Stimulated activated CD8-positive, alpha-beta memory T cell treated with anti-CD3 and anti-CD28 coated beads, Interleukin-15, amount 100 ng/mL, for 1 hour (primary cell): ENCODE measurements at regions not wholly inside any gene's neighbourhood (a gene's known extent, or its start where the extent isn't known, plus 50 kb on each side); places are given as distances from the start of the nearest gene placed in this dataset.
"Not testable (repeated sequence)": the region's sequence is repeated elsewhere in the genome, so short reads cannot be mapped to it uniquely, and the experiment has no call there.

Experiments used
- DNase-seq: peaks from one replicate; pipeline ENCODE4 v3.0.0-alpha.2; 2020; ENCODE audit warnings: low read depth

- no peak for DNase-seq
Measured at GRCh38 chr9:85208666-85209065, 533.1 kb downstream of the AGTPBP1 start.

DNA sequence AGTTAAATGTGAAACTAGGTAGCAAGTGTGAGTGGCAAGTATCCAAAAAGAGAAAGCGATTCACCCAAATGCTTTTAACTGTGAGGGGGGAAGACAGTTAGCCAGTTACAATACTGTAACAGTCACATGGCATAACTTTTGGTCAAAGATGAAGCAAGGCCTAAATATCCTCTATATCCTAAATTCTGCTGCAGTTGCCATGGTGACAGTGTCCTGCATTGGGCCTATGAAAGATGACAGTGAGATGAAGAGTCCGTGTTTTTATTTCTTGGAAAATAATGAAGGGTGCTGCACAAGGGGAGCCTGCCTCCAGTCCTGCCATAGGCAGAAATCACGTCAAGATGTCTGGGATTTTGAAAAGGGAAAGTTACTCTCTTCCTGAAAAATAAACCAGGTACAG lies 534.6 kb downstream of the NTRK2 start:
- DNase-seq, result no peak

DNA sequence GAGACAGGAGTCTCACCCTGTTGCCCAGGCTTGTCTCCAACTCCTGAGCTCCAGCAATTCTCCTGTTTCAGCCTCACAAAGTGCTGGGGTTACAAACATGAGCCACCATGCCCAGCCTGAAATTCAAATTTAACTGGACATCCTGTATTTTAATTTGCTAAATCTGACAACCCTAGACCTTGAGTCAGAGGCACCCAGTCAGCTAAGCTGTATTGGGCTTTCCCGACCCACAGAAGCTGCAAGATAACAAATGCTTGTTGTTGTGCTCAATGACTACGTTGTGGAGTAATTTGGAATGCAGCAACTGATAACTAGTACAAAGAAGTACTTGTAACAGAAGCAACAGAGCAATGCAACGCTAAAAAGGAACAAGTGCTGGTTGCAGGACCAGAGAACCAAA lies 533.1 kb downstream of the NTRK2 start:
- no peak for DNase-seq

DNA sequence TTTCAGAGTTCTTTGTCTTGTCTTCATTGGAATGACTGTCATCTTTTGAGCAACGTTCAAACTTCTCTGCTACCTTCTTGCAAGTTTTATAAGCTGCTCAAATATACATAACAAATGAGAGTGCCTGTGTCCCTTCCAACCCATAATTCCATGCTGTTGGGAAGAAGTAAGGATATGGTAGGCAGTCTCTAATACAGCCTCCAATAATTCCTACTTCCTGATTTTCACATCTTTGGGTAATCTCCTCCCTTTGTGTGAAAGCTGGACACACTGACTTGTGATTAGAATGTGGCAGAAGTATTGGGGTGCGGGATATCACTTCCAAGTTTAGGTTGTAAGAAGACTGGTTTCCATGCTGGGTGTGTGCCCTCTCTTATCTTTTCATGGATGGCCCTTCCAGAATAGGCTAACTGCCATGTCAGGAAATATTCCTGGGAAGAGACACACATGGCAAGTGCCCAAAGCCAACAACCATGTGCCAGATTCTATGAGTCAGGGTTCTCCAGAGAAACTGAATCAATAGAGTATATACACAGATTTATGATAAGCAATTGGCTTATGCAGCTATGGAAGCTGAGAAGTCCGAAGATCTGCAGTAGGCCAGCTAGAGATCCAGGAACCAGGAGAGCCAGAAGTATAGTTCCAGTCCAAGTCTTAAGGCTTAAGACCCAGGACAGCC lies 531.3 kb downstream of the NTRK2 start:
- DNase-seq, result no peak

DNA sequence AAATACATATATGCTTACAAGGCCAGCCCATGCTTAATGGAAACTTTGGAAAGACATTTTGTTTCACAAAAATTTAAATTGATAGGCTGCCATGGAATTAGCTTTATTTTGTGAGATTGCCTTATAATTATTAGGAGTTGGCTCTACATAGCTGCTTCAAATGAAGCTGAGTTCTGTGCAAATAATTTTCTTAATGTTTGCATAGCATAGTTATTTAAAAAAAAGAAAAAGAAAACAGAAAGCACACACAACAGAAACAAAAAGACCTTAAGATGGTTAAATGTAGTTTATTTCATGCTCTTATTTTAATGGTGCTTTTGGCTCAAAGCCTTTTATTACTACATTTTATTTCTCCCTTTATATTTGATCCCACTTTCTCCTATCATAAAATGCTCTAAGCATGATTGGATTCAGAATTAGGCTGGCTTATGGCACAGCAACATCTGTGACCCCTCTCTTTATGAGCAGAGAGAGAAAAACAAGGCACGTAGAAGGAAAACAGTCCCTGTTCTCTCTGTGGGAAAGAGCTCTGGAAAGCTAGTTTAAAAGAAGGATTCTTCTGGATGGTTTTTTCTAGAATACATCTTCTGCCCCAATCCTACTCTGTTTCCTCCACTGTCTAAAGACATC lies 530.5 kb downstream of the NTRK2 start:
- DNase-seq, result no peak

- DNase-seq, result no peak
Measured at GRCh38 chr9:85192750-85193149, 523.2 kb downstream of the NTRK2 start.

DNA sequence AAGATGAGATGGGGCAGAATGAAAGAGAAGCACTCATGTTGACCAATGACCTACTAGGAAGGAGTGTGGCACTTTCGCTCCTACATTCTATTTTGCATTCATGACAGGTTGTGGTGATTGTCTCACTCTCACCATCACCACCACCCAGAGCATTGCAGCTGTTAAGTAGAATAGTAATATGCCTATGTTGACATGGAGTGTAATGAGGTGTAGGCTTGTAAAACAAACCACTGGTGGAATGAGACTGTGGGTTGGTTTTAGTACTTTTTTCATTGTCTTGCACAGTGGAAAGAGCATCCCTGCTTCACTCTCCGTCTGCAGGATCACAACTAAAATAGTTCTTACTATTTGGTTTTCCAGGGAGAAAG lies 516.7 kb downstream of the NTRK2 start:
- no peak for DNase-seq

DNA sequence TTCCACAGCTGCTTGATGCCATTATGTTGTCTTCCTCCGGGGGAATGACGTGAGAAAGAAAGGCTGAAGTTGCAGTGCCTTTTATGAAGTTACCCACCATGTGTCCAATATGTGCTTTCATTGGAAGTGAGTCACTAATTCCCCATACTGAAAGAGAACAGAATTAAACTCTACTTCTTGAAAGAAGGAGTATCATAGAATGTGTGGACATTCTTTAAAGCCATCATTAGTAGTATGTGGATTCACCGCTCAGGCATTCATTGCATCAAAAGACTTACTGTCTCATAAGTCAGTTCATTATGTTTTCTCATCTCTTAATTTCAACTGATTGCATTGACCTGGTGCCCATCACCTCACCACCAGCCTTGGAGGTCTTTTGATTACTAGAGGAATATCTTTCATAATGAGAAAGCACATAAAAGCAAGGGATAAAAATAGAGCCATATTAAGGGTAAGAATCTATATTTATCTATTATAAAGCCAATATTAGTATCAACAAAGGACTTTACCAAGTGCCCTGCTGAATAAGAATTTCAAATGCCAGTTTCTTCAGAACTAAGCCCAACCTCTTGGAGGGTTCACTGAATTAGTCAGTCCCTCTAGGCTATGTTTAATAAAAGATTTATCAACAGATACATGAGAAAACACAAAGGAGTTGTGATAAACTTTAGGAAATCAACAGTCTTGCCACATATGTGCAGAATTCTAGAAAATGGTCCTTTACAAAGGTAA lies 516.1 kb downstream of the NTRK2 start:
- no peak for DNase-seq

GRCh38 chr9:85182383-85182782 lies 512.9 kb downstream of the NTRK2 start:
- DNase-seq, result no peak

GRCh38 chr9:85178474-85178873 lies 508.9 kb downstream of the NTRK2 start:
- DNase-seq, result no peak

DNA sequence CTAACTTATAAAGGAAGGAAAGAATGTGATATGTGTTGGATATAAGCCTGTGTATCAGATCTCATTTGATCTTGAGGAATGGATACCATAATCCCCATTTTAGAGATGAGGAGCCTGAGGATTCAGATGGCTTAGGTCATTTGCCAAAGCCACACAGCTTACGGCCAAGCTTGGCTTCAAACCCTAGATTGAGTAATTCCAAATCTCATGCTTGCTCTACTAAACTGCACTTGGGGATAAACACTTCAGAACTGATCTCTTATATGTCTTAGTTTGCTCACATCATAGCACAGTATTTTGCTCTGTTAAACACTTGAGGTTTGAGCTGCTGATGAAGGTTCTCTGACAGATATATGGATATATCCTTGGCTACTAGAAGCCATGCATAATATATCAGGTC lies 504.4 kb downstream of the NTRK2 start:
- no peak for DNase-seq

DNA sequence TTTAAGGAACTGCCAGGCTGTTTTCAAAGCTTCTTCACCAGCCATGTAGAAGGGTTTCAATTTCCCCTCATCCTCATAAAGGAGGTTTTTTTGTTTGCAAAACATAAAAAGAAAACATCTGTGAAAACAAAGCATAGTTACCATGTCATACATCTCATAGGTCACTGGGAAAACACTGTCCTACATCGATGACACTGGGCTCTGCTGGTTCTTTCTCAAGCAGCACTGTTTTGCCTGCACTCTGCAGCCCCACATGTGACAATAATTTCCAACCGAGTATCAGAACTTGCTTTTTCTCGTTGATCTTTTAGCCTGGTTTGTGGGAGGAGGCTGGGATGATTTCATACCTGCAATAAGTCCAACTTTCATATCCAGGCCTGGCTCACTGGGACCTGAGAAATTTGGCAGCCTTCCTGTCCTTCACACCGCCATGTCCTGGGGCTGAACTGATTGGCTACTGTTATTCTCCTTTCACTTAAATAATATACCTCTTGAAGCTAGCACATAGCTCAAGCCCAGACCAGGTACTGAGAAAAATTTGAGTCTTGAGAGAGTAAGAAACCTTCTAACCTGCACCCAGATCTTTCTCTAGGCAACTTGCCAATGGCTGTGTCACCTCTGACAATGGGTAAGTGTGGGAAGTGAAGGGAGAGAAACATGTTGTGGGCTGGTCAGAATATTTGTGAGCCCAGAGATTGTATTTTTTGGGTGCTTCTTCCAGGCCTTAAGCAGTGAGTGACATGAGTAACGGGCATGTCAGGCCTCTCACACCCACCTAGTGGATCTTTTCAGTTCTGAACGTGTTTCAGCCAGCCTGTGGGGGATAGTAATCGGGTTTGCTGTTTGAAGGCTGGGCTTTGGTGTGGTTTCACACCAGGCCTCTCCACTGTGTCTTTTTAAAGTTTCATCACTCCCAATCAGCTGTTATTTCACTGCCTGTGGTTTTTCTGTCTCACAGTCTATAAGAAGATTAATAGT lies 502.8 kb downstream of the NTRK2 start:
- no peak for DNase-seq

- no peak for DNase-seq
Measured at GRCh38 chr9:85171163-85171562, 501.6 kb downstream of the NTRK2 start.

- DNase-seq, result no peak
Measured at GRCh38 chr9:85168412-85168811, 498.9 kb downstream of the NTRK2 start.

DNA sequence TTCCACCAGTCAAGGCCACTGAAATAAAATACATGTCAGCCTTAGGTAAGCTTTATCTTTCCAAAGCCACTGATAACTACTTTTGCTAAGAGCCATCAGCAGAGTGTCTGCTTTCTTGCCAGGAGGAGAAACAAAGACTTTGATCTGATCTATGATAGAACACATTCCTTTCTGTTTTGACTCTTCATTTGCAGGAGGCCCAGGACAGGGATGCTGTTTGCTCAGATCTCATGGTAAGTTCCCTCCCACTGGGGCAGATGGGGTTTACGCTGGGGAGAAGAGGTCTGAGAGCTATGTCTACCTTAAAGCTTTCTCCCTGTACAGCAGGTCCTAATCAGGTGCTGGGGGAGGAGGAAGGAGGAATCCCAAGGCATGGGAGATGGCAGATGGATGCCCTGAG lies 497.6 kb downstream of the NTRK2 start:
- DNase-seq, result no peak

GRCh38 chr9:85163825-85164224 lies 494.3 kb downstream of the NTRK2 start:
- DNase-seq, result no peak

DNA sequence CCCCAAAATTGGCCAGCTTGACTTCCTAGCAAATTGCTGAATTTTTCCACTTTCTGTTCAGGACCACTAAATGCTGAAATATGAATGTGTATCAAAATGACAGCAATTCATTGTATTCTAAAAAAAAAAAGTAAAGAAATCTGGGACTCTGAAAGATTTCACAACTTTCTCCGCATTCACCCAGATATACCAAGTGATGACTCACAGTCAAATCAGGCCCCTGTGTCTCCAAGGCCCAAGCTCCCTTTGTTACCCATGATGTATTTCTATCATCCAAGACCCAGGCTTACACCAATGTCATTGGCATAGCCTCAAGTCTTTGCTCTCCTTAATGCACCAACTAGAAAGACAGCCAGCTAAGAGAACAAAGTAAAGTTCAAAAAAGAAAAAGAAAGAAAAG lies 493.9 kb downstream of the NTRK2 start:
- DNase-seq, result no peak

DNA sequence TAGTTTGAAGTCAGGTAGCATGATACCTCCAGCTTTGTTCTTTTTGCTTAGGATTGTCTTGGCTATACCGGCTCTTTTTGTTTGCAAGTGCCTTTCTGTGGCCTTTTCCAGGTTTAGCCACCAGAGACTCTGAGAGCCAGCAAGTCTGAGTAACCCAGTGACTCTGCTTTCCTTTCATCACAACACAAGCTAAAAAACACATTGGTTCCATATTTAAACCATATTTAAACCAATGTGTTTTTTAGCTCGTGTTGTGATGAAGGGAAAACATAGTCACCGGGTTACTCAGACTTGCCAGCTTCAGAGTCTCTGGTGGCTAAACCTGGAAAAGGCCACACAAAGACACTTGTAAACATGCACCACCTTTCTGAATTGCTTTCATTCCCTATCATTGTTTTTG lies 493.3 kb downstream of the NTRK2 start:
- no peak for DNase-seq

GRCh38 chr9:85160944-85161343 lies 491.4 kb downstream of the NTRK2 start:
- not testable (repeated sequence) for DNase-seq

DNA sequence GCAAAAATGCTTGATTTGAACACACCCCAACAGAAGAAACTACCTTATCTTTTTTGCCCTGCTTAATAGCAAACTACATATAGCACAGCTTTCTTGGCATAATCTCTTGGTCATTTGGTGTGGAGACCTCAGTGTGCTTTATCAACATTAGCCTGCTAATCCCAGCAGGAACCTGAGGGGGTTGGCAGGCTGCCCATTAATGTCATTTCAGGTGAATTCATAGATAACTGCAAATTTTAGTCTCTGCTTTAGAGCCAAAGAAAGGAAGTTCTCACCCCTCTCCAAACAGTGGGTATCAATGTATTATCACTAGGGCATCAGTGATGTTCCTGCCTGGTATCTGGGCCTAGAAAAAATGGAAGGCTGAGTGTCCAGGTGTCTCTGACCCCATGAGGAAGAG lies 489.0 kb downstream of the NTRK2 start:
- DNase-seq, result no peak

DNA sequence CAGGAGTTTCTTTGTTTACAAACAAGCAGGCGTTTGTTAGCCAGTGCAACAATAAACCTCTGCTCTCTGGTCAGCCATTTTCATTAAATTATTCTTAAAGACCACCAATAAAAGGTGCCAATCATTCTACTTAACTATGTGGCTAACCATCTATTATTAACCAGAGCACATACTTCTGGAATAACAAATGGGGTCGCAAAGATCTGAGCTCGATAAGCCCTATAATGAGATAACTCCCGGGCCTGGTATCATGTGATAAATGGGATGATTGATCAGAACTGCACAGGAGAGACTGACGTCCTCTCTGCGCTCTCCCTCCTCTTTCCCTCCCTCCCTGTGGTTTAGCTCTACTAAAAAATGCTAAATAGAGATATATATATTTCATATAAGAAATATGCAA lies 488.2 kb downstream of the NTRK2 start:
- DNase-seq, result no peak

GRCh38 chr9:85156652-85157051 lies 487.1 kb downstream of the NTRK2 start:
- no peak for DNase-seq
